Kidney capillary endothelial cell (primary cell): ENCODE measurements at regions not wholly inside any gene's neighbourhood (a gene's known extent, or its start where the extent isn't known, plus 50 kb on each side); places are given as distances from the start of the nearest gene placed in this dataset.
"Not testable (repeated sequence)": the region's sequence is repeated elsewhere in the genome, so short reads cannot be mapped to it uniquely, and the experiment has no call there.

Experiments
- DNase-seq: peaks from one replicate; pipeline ENCODE4 v3.0.0-alpha.2; 2018; ENCODE audit warnings: low spot score

- DNase-seq, result no peak
Measured at GRCh38 chr6:79431537-79431933, 105.7 kb downstream of the LCA5 start.

- DNase-seq, result no peak
Measured at GRCh38 chr6:79430913-79431536, 106.2 kb downstream of the LCA5 start.

- DNase-seq, result no peak
Measured at GRCh38 chr6:79427721-79428120, 109.5 kb downstream of the LCA5 start.

- DNase-seq, result no peak
Measured at GRCh38 chr6:79426625-79427278, 110.5 kb downstream of the LCA5 start.

GRCh38 chr6:79425589-79426311 lies 111.5 kb downstream of the LCA5 start:
- no peak for DNase-seq

- DNase-seq, result no peak
Measured at GRCh38 chr6:79423216-79423615, 114.0 kb downstream of the LCA5 start.

- no peak for DNase-seq
Measured at GRCh38 chr6:79422666-79423065, 114.6 kb downstream of the LCA5 start.

GRCh38 chr6:79421707-79422484 lies 115.3 kb downstream of the LCA5 start:
- peak; percentile 61 for DNase-seq

GRCh38 chr6:79421001-79421411 lies 116.2 kb downstream of the LCA5 start:
- no peak for DNase-seq

- no peak for DNase-seq
Measured at GRCh38 chr6:79420054-79420453, 117.2 kb downstream of the LCA5 start.

GRCh38 chr6:79416931-79417330 lies 120.3 kb downstream of the LCA5 start:
- no peak for DNase-seq

GRCh38 chr6:79413562-79414002 lies 123.6 kb downstream of the LCA5 start:
- no peak for DNase-seq

GRCh38 chr6:79410806-79411205 lies 126.4 kb downstream of the LCA5 start:
- DNase-seq, result no peak

- DNase-seq, result no peak
Measured at GRCh38 chr6:79408256-79408974, 128.8 kb downstream of the LCA5 start.

- DNase-seq, result no peak
Measured at GRCh38 chr6:79404677-79405076, 132.6 kb downstream of the LCA5 start.

GRCh38 chr6:79404261-79404660 lies 133.0 kb downstream of the LCA5 start:
- no peak for DNase-seq

GRCh38 chr6:79403563-79403962 lies 133.7 kb downstream of the LCA5 start:
- no peak for DNase-seq

GRCh38 chr6:79403086-79403485 lies 134.1 kb downstream of the LCA5 start:
- no peak for DNase-seq

- no peak for DNase-seq
Measured at GRCh38 chr6:79399499-79399898, 137.7 kb downstream of the LCA5 start.

- DNase-seq, result not testable (repeated sequence)
Measured at GRCh38 chr6:79398617-79399016, 138.6 kb downstream of the LCA5 start.

GRCh38 chr6:79396625-79397024 lies 140.6 kb downstream of the LCA5 start:
- DNase-seq, result no peak

GRCh38 chr6:79394690-79395089 lies 142.5 kb downstream of the LCA5 start:
- DNase-seq, result no peak
